K562 (cell line): ENCODE measurements at regions not wholly inside any gene's neighbourhood (a gene's known extent, or its start where the extent isn't known, plus 50 kb on each side); places are given as distances from the start of the nearest gene placed in this dataset.

ENCODE experiments used
- ATAC-seq: fragments of 200-7000 bp; cut with Tn5 transposase; 3 replicates; pipeline ENCODE4 v1.9.1; 2020; ENCODE audit warnings: moderate library complexity
- BruUV-seq: library from RNA; stranded (reverse); fragments of 400-500 nt; replicated peaks from 2 replicates; lab custom pipeline; 2021; lab: Mats Ljungman, UMichigan
- CTCF ChIA-PET: fragments of 300-600 bp; formaldehyde crosslinking; extraction: SDS; loops from one replicate; lab custom pipeline; 2021; ENCODE audit warnings: low intra/inter-chr PET ratio; lab: Yijun Ruan, JAX
- POLR2A ChIA-PET: fragments of 300-600, 350-650 bp; sonication (Branson Sonifier 250); formaldehyde crosslinking; extraction: SDS; loops from one replicate; lab custom pipeline; 2021; ENCODE audit warnings: antibody characterized with exemption, inconsistent platforms; lab: Yijun Ruan, JAX
- DNase-seq, 4 experiments: peaks; one replicate each; pipeline versions ENCODE4 v3.0.0 to v3.0.0-alpha.2; 2011 to 2018; ENCODE audit warnings: low spot score in 3 of 4, mixed read lengths in 3 of 4; ENCODE audit errors: extremely low read depth in 1 of 4
- FAIRE-seq: peaks from 2 replicates; lab custom pipeline; 2011; peaks lifted over from hg19 to GRCh38; lab: Jason Lieb, UNC
- H2AFZ ChIP-seq: 2 replicates; pipeline ENCODE4 v1.6.0; 2011; ENCODE audit warnings: low read depth, low read length, control low read depth, inconsistent platforms
- H3K27ac ChIP-seq: fragments of 200-600 bp; 3 replicates; pipeline ENCODE4 v1.8.0; 2011; ENCODE audit warnings: low read depth, mild to moderate bottlenecking, control low read depth, inconsistent platforms, low read length, moderate library complexity, mixed read lengths; ENCODE audit errors: extremely low read depth
- H3K27me3 ChIP-seq, 2 experiments: fragments of 300-600 bp in 1 of 2; 2 replicates in 1 of 2; 3 replicates in 1 of 2; pipeline versions ENCODE4 v1.6.0 to v1.8.0; 2011; ENCODE audit warnings: inconsistent platforms in 2 of 2, low read length in 2 of 2, mild to moderate bottlenecking in 1 of 2, mixed read lengths in 1 of 2, moderate library complexity in 1 of 2; ENCODE audit not compliant: control insufficient read depth in 2 of 2, insufficient read depth in 2 of 2
- H3K36me3 ChIP-seq: fragments of 300-600 bp; 3 replicates; pipeline ENCODE4 v1.8.0; 2011; ENCODE audit warnings: mild to moderate bottlenecking, low read length, inconsistent platforms; ENCODE audit not compliant: control insufficient read depth, insufficient read depth
- H3K4me1 ChIP-seq, 2 experiments: fragments of 200-600 bp in 1 of 2; replicated peaks in 1 of 2; 2 replicates in 1 of 2; 3 replicates in 1 of 2; pipeline versions ENCODE4 v1.5.1 to v1.8.0; 2011; ENCODE audit warnings: inconsistent platforms in 2 of 2, low read length in 2 of 2, mild to moderate bottlenecking in 1 of 2, mixed read lengths in 1 of 2, moderate library complexity in 1 of 2; ENCODE audit not compliant: control insufficient read depth in 2 of 2, insufficient read depth in 2 of 2
- H3K4me2 ChIP-seq: 2 replicates; pipeline ENCODE4 v1.6.1; 2011; ENCODE audit warnings: low read length, control low read depth, inconsistent platforms, mixed read lengths; ENCODE audit not compliant: insufficient read depth
- H3K4me3 ChIP-seq: fragments of 200-600 bp; sonication (generic), shearing (Covaris generic); 2 replicates; pipeline ENCODE4 v1.5.1; 2016; ENCODE audit warnings: control low read depth, inconsistent platforms
- H3K79me2 ChIP-seq: fragments of 200-600 bp; 3 replicates; pipeline ENCODE4 v1.8.0; 2011; ENCODE audit warnings: low read length, inconsistent platforms; ENCODE audit not compliant: control insufficient read depth, insufficient read depth
- H3K9ac ChIP-seq, 2 experiments: 2 replicates each; pipeline versions ENCODE4 v1.6.0 to v1.6.1; 2011; ENCODE audit warnings: low read depth in 2 of 2, low read length in 2 of 2, control low read depth in 1 of 2, inconsistent platforms in 1 of 2, mild to moderate bottlenecking in 1 of 2, mixed read lengths in 1 of 2; ENCODE audit not compliant: insufficient read depth in 1 of 2
- H3K9me1 ChIP-seq: one replicate; pipeline ENCODE4 v1.6.0; 2011; ENCODE audit warnings: inconsistent platforms, mild to moderate bottlenecking, low read length, moderate library complexity; ENCODE audit not compliant: control insufficient read depth, insufficient read depth
- H3K9me3 ChIP-seq: replicated peaks from 2 replicates; pipeline ENCODE4 v1.5.1; 2011; ENCODE audit warnings: low read depth, low read length, inconsistent platforms; ENCODE audit not compliant: control insufficient read depth, insufficient read depth
- H4K20me1 ChIP-seq: replicated peaks from 2 replicates; pipeline ENCODE4 v1.6.1; 2011; ENCODE audit warnings: low read length, inconsistent platforms, mixed read lengths; ENCODE audit not compliant: control insufficient read depth, insufficient read depth
- CSDE1 ChIP-seq, 2 experiments: fragments of 450-650 bp; IDR thresholded peaks; 2 replicates each; pipeline ENCODE4 v1.6.1; 2016; ENCODE audit warnings: mild to moderate bottlenecking in 1 of 2
- HDAC2 ChIP-seq: fragments of 450-650 bp; IDR thresholded peaks from 2 replicates; pipeline ENCODE4 v1.6.1; 2016; ENCODE audit warnings: mild to moderate bottlenecking
- MCM5 ChIP-seq: fragments of 450-650 bp; IDR thresholded peaks from 2 replicates; pipeline ENCODE4 v1.6.1; 2016; ENCODE audit warnings: low read depth
- USF2 ChIP-seq: sonication (generic); formaldehyde crosslinking; IDR thresholded peaks from 2 replicates; pipeline ENCODE4 v1.5.0; 2020; ENCODE audit warnings: missing genetic modification reagents
- ZNF551 ChIP-seq: fragments of 250-450 bp; sonication (Bioruptor Pico); IDR thresholded peaks from 2 replicates; pipeline ENCODE4 v1.5.0; 2021; ENCODE audit warnings: mild to moderate bottlenecking, moderate library complexity
- WGBS: fragments of 100-300 bp; shearing (Covaris generic); methylation state at CpG from one replicate; pipeline ENCODE4 v1.1.6; 2016; ENCODE audit warnings: low coverage, mixed read lengths; ENCODE audit not compliant: insufficient coverage; ENCODE audit errors: missing lambda C conversion rate; 5-methylcytosine and 5-hydroxymethylcytosine counted together
- in situ Hi-C: fragments of 300-500 bp; cut with MboI; formaldehyde crosslinking; loops from 4 replicates; pipeline ENCODE4 v1.15.0; 2018; ENCODE audit warnings: inconsistent platforms, mixed read lengths
- intact Hi-C: fragments of 100-400 bp; cut with micrococcal nuclease; formaldehyde crosslinking; loops from 2 replicates; pipeline ENCODE4 v1.14.2; 2022

- Histone ChIP-seq H3K9me1 (no peaks in the 10 kb centered on the region), H3K4me2 (no peak overlapping the region), H3K27ac (no peak overlapping the region), H3K36me3 (no peaks in the 10 kb centered on the region), H3K4me1 (no peaks in the 10 kb centered on the region), H3K79me2 (no peaks in the 10 kb centered on the region), H4K20me1 (no peaks in the 10 kb centered on the region; the same call in 1 of the 2 replicates), H3K27me3 (peaks cover 25 to 49% of the 10 kb centered on the region in 2 experiments; a peak in 4 of 5 replicates), H2AFZ (no peak overlapping the region), H3K9me3 (no peaks in the 10 kb centered on the region), H3K4me3 (no peak overlapping the region), H3K9ac (no peak overlapping the region; a peak in 1 of 4 replicates)
- no TSS peak for BruUV-seq
- ChIA-PET POLR2A (no interaction called here), CTCF (no interaction called here)
- ATAC-seq (no peak), FAIRE-seq (no peak), DNase-seq (no peak)
- 2% methylated on average over 21 of the region's 22 CpGs for WGBS
- in situ Hi-C loops (no loop called here), intact Hi-C loops (no loop called here)
- TF ChIP-seq MCM5 = no peak
- TF ChIP-seq HDAC2 = no peak
- peak; percentile 58; the same call in 1 of the 2 replicates for TF ChIP-seq USF2
Observed at GRCh38 chr16:86806838-86807351, 228.5 kb downstream of the FOXL1 start.

GRCh38 chr16:86808863-86809444 is 230.6 kb downstream of the FOXL1 start:
- Histone ChIP-seq H3K27ac (no peak overlapping the region), H3K4me2 (no peak overlapping the region), H3K9me3 (no peaks in the 10 kb centered on the region), H4K20me1 (no peaks in the 10 kb centered on the region; the same call in 1 of the 2 replicates), H3K27me3 (peaks cover 25 to 49% of the 10 kb centered on the region in 2 experiments; a peak in 4 of 5 replicates), H3K4me3 (no peak overlapping the region), H3K36me3 (no peaks in the 10 kb centered on the region), H3K9ac (no peak overlapping the region), H3K4me1 (no peaks in the 10 kb centered on the region), H3K79me2 (no peaks in the 10 kb centered on the region), H2AFZ (no peak overlapping the region)
- ChIA-PET POLR2A (no interaction called here), CTCF (no interaction called here)
- intact Hi-C loops (no loop called here), in situ Hi-C loops (no loop called here)
- no TSS peak for BruUV-seq
- WGBS = 0% methylated on average over 18 of the region's 18 CpGs
- ATAC-seq (no peak), FAIRE-seq (no peak)
- no peak for TF ChIP-seq CSDE1 (IDR thresholded peaks at IDR 0.05)
- TF ChIP-seq ZNF551 (CRISPR knock-in tag) = no peak
- TF ChIP-seq, all 486 proteins: peak for 0
- DNase-seq = no peak
- no peaks in the 10 kb centered on the region for H3K9me1 ChIP-seq
